IPS-18c (cell line): ENCODE measurements at regions not wholly inside any gene's neighbourhood (a gene's known extent, or its start where the extent isn't known, plus 50 kb on each side); places are given as distances from the start of the nearest gene placed in this dataset.
"Not testable (repeated sequence)": the region's sequence is repeated elsewhere in the genome, so short reads cannot be mapped to it uniquely, and the experiment has no call there.

Source experiments
- H3K4me3 ChIP-seq: 2 replicates; pipeline ENCODE4 v1.7.0; 2013; ENCODE audit warnings: low read depth, mild to moderate bottlenecking, low read length, moderate library complexity; ENCODE audit not compliant: insufficient read depth
- H3K9me3 ChIP-seq: one replicate; pipeline ENCODE4 v1.6.1; 2013; ENCODE audit warnings: mild to moderate bottlenecking, low read length, moderate library complexity; ENCODE audit not compliant: control insufficient read depth, insufficient read depth

GRCh38 chr5:127203818-127204217 lies 86.8 kb upstream of the MEGF10 start:
- no peak overlapping the region for H3K4me3 ChIP-seq
- no peaks in the 10 kb centered on the region for H3K9me3 ChIP-seq

GRCh38 chr5:127205147-127205546 lies 85.4 kb upstream of the MEGF10 start:
- Histone ChIP-seq H3K9me3 (no peaks in the 10 kb centered on the region), H3K4me3 (no peak overlapping the region)

DNA sequence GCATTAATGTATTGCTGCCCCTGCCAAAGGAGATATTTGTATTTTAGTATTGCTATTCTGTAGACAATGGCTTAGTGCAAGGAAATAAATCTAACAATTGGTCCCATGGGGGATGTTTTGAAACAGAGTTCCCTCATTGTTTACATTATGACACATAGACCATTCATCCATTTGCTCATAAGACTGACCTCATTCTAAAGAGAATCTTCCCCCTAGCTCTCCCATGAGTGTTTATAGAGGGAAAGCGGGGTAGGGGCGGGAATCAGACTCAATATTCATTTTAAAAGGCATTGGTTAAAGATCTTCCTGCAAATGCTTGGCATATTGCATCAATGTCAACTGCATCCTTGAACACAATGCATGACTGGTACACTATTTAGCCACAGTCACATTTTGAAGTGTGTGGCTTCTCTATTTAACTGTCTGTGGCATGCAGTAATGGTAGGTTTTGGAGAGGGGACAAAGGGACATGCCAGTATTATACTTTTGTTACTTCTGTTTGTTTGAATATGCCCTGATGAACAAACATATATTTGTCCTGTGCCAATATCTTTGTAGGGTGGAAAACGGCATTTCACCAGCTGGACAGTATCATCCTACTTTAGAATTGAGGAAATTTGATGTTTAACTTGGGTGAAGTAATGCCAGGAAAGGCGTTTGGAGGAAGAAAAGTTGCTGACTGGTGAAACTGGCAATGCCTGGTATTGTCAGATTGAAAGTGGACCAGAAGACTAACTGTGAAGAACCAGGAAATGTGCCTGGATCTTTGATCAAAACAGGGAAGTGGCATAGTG lies 84.1 kb upstream of the MEGF10 start:
- no peak overlapping the region for H3K4me3 ChIP-seq
- H3K9me3 ChIP-seq: no peaks in the 10 kb centered on the region

DNA sequence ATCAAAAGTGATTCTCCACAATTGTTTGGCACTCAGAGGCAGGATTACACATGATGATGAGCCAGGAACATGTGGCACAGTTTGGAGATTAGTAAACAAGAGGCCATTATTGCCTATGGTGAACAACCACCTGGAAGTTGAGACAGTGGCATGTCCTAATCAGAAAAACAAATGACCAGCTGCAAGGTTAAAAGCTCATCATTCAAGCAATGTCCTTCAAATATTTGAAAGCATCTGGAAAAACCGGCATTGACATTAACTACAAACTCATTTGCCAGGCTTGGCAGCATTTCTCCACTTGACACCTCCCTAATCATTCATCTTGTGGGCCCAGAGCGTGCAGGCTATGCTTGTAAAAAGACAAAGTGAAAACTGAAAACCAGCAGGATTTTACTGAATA lies 80.6 kb upstream of the MEGF10 start:
- H3K9me3 ChIP-seq: no peaks in the 10 kb centered on the region
- no peak overlapping the region for H3K4me3 ChIP-seq

- Histone ChIP-seq H3K9me3 (no peaks in the 10 kb centered on the region), H3K4me3 (no peak overlapping the region)
Observed at GRCh38 chr5:127213231-127213630, 77.4 kb upstream of the MEGF10 start.

DNA sequence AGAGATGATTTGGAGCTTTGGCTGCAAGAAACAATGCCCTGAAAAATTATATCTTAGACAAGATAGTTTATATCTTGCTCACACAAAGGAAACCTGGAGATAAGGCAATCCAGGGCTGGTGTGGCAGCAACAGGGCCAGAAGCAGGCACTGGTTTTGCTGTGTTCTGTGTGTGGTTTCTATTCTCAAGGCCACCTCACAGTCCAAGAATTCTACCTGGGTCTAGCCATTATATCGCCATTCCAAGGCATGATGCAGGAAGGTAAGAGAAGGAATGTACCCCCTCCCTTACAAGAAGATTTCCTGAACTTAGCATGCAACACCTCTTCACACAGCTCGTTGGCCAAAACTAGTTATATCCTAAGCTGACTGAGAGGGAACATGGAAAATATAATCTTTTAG lies 74.5 kb upstream of the MEGF10 start:
- no peak overlapping the region for H3K4me3 ChIP-seq
- H3K9me3 ChIP-seq: no peaks in the 10 kb centered on the region

DNA sequence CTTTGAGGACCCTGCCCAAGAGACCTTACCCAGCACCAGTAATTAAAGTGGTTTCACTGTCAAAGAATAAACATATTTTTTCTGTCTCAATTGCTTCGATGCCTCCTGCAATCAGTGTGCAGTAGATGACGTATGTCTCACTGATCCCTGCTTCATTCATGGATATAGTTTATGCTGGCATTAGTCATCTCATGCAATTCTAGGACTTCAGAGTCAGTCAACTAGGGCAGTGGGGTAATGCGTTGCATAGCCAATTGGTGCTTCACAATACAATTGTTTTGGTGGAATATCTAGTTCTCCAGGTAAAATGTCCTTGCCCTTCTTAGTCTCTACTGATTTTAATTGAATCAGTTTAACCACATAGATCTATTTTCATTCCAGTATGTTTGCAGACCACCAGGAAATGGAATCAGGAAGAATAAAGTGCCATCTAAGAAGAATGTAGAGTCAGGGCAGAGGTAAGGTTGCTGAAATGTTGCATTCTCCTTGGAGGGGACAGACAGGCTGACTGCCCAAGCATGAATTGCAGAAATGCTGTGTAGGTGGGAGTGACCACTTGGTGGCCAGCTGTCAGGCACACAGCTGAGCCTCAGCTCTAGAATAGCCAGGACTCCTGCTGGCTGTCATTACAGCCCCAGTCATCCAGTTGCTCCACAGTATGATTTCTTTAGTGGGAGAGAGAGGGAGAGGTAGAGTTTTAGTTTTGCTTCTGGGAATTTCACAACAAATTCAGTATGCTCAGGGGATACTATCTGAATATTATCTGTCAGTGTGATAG lies 73.5 kb upstream of the MEGF10 start:
- no peaks in the 10 kb centered on the region for H3K9me3 ChIP-seq
- no peak overlapping the region for H3K4me3 ChIP-seq

DNA sequence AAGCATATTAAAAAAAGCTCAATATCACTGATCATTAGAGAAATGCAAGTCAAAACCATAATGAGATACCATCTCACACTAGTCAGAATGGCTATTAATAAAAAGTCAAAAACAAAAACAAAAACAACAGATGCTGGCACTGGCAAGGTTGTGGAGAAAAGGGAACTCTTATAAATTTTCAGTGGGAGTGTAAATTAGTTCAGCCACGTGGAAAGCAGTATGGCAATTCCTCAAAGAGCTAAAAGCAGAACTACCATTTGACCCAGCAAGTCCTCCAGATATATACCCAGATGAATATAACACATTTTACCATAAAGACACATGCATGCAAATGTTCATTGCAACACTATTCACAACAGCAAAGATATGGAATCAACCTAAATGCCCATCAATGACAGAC lies 68.7 kb upstream of the MEGF10 start:
- H3K4me3 ChIP-seq, H3K9me3 ChIP-seq: not testable (repeated sequence)

DNA sequence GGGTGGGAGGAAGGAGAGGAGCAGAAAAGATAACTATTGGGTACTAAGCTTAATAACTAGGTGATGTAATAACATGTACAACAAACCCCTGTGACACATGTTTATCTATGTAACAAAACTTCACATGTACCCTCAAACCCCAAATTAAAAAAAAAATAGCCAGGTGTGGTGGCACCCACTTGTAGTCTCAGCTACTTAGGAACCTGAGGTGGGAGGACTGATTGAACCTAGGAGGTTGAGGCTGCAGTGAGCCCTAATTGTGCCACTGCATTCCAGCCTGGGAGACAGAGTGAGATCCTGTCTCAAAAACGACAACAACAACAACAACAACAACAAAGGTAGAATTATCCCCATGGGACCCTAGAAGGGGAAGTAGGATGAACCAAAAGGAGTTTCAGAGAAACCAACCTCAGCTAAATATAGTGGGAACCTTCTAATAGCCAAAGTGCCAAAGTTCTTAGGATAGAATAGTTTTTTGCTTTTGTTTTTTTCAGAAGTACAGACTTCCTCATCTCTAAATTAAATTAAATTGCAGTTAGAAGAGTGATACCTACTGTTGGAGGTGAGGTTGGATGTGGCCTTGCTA lies 67.9 kb upstream of the MEGF10 start:
- H3K4me3 ChIP-seq, H3K9me3 ChIP-seq: not testable (repeated sequence)

DNA sequence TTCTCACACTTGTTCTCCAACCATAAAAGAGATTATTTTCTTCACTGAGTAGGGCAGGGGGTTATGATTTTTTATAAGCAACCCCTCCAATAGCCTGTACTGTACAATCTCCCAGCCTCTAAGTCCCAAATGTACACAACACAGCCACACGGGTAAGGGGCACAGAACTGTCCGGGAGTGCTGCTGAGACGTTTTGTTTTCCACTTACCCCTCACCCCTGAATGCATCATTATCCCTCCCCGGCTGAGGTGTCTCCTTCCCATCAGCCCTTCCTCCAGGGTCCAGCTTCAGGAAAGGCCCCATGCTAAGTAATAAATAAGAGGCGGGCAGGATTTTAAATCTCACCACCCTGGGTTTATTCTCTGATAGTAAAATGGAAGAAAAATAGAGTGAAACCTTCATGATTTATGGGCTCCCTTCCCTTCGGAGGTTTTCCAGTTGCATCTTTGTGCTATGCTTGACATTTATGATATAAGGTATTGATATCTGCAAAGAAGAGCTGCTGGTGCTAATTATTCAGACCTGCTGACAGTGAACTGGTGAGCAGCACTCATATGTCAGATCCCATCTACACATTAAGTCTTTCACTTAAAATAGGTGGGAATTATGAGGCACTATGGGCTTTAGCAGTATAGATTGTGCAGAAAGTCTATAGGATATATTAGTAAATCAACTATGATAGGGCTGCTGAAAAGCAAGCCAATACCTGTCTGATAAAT lies 67.2 kb upstream of the MEGF10 start:
- H3K4me3 ChIP-seq: no peak overlapping the region
- H3K9me3 ChIP-seq: no peaks in the 10 kb centered on the region

DNA sequence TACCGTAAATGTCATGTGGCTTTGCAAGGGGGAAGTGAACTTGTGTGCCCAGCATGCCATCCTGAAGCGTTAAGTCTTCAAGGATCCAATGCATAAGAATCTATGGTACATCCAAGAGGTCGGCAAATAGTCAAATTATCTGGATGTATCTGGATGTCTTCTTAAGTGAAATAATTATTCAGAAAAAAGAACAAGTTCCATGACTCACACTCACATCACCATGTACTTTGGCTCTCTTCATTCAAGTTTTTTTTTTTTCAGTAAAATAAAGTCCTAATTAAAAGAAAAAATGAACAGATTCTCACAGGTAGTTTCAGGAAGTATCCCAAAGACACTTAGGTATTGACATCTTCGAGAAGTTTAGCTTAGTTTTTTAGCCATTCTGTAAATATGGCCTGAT lies 62.7 kb upstream of the MEGF10 start:
- no peak overlapping the region for H3K4me3 ChIP-seq
- H3K9me3 ChIP-seq: no peaks in the 10 kb centered on the region

- peak overlapping the region; percentile 59; the same call in 1 of the 2 replicates for H3K4me3 ChIP-seq
- H3K9me3 ChIP-seq: no peaks in the 10 kb centered on the region
Observed at GRCh38 chr5:127228540-127229184, 61.9 kb upstream of the MEGF10 start.

- peak overlapping the region; percentile 59; the same call in 1 of the 2 replicates for H3K4me3 ChIP-seq
- no peaks in the 10 kb centered on the region for H3K9me3 ChIP-seq
Observed at GRCh38 chr5:127229185-127229889, 61.3 kb upstream of the MEGF10 start.

DNA sequence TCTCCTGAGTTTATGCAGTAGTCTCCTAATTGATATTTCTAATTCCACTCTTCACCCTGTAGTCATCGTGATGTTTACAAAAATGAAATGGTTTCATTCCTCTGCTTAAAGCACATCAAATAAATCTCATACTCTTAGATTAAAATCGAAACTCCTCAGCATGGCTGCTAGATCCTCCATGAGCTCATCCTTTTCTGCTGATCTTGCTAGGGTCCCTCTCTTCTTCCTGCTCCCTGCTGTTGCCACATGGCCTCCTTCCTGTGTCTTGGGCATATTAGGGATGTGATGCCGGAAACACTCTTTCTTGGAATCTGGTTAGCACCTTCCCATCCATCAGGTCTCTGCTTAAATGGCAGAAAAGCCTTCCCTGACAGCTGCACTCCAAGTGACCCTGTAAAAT lies 59.5 kb upstream of the MEGF10 start:
- Histone ChIP-seq H3K4me3 (no peak overlapping the region), H3K9me3 (no peaks in the 10 kb centered on the region)

DNA sequence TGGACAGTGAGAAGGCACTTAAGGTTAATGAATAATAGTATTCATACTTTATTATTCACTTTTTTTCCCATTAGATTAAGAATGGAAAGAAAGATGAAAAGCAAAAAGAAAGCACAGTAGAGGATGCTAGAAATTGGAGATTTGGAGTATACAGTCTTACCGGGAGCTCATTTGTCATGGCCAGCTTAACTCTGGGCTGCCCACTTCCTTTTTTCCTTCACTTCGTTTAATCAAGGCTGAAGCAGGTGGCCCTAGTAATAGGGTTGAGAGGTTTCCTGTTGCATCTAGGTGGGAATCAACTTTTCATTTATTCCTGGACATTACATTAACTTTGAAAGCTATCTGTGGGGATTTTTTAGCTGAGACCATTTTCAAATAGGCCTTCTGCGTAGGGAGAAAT lies 57.0 kb upstream of the MEGF10 start:
- no peak overlapping the region for H3K4me3 ChIP-seq
- no peaks in the 10 kb centered on the region for H3K9me3 ChIP-seq

DNA sequence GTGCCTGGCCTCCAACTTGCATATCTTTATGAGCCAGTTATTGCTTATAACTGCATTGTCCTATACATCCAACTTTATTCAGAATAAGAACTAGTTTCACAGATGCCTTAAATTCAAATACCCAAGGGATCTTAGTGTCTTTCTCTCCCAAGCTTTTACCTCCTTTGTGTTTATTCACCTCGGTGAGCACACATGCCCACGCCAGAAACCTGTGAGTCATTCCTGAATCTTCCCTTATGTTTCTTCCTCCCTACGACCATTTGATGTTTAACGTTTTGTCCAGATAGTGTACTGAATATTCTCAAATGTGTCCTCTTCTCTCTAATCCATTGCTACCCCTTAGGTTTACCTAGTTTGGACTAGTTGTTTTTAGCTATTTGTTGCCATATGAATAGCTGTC lies 55.5 kb upstream of the MEGF10 start:
- Histone ChIP-seq H3K4me3 (no peak overlapping the region), H3K9me3 (no peaks in the 10 kb centered on the region)

- Histone ChIP-seq H3K4me3 (no peak overlapping the region), H3K9me3 (no peaks in the 10 kb centered on the region)
Observed at GRCh38 chr5:127236254-127236653, 54.3 kb upstream of the MEGF10 start.
